ENCODE measurements at regions not wholly inside any gene's neighbourhood (a gene's known extent, or its start where the extent isn't known, plus 50 kb on each side); places are given as distances from the start of the nearest gene placed in this dataset.

DNA sequence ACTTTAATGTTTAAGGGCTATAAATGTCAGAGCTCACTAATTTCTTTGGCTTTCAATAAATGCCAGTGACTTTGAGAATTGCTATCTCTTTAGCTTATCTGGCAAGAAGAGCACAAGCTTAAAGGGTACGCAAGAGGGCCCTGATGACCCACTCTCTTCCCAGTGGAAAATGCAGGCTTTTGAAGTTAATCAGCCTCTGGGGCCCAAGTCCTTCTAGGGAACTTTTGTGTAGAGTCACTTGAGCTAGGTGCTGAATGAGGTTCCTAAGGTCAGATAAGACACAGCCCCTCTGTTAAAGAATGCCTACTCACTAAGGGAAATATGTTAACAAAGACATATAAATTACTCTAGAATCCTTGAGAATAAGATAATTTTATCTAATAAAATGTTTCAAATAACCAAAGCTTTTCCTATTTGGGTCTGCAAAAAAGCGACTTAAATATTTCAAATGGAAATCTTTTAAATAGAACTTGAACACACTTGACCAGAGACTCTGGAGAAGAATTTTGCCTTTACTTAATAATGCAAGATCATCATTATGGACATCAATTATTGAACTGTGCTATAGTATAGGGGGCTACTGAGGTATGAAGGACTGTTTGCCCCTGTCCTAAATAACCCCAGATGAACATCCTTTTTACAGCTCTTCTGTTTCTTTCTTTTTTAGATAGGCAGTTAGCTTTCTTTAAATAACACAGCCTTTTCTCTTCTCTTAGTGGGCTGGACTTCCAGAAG lies 430.1 kb downstream of the GBA3 start:
- Histone ChIP-seq H3K27ac (ENCODE audit: low read length) (no peak overlapping the region), H3K4me1 (ENCODE audit: control insufficient read depth, insufficient read depth, low read length) (no peaks in the 10 kb centered on the region), H3K36me3 (ENCODE audit: control insufficient read depth, insufficient read depth, low read length) (no peaks in the 10 kb centered on the region), H3K27me3 (ENCODE audit: control insufficient read depth, insufficient read depth, low read length) (no peaks in the 10 kb centered on the region), H3K4me3 (ENCODE audit: low read length) (no peak overlapping the region), H3K9me3 (ENCODE audit: control insufficient read depth, insufficient read depth, low read length) (no peaks in the 10 kb centered on the region)
- WGBS (ENCODE audit: insufficient coverage, insufficient read length) = no CpG with 5 or more reads among the region's 2 CpGs
- DNase-seq (ENCODE audit: low read depth, low spot score) = no peak

DNA sequence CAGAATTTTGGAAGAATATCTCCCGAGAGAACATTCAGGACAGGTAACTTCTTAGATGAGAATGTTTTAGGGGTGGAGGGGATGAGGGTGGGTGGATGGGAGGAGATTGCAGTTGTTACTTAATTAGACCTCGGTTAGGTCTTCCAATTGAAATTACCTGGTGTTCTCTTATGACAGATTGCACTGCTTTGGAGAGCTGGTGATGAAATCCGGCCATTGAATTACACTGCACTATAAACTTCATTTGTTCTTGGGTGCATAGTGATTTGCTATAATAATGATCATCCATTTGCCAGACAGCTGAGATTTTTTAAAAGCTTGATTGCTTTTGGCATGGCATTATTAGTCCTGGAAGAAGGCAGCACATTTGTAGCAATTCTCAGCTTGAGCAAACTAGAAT lies 427.6 kb downstream of the GBA3 start:
- Histone ChIP-seq H3K27ac (ENCODE audit: low read length) (no peak overlapping the region), H3K36me3 (ENCODE audit: control insufficient read depth, insufficient read depth, low read length) (no peaks in the 10 kb centered on the region), H3K4me1 (ENCODE audit: control insufficient read depth, insufficient read depth, low read length) (no peaks in the 10 kb centered on the region), H3K9me3 (ENCODE audit: control insufficient read depth, insufficient read depth, low read length) (no peaks in the 10 kb centered on the region), H3K27me3 (ENCODE audit: control insufficient read depth, insufficient read depth, low read length) (no peaks in the 10 kb centered on the region), H3K4me3 (ENCODE audit: low read length) (no peak overlapping the region)
- no CpG with 5 or more reads among the region's 3 CpGs for WGBS (ENCODE audit: insufficient coverage, insufficient read length)
- no peak for DNase-seq (ENCODE audit: low read depth, low spot score)

DNA sequence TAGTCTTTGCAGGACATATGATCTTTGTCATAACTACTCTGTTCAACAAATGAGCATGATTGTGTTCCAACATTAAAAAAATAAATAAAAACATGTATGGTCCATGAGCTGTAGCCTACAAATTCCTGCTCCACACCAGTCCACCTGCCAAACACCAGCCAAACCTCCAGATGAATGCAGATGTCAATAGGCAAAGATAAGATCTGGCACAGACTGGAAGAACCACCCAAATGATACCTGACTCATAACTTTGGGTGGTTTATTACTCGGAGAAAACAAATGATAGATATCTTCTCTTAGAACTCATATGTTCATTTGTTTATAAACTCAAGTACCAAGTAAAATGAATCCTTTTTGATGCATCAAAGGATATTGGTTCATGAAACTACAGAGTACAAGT lies 425.1 kb downstream of the GBA3 start:
- no CpG with 5 or more reads among the region's 1 CpG for WGBS (ENCODE audit: insufficient coverage, insufficient read length)
- no peak for DNase-seq (ENCODE audit: low read depth, low spot score)
- Histone ChIP-seq H3K4me1 (ENCODE audit: control insufficient read depth, insufficient read depth, low read length) (no peaks in the 10 kb centered on the region), H3K27me3 (ENCODE audit: control insufficient read depth, insufficient read depth, low read length) (no peaks in the 10 kb centered on the region), H3K36me3 (ENCODE audit: control insufficient read depth, insufficient read depth, low read length) (no peaks in the 10 kb centered on the region), H3K27ac (ENCODE audit: low read length) (no peak overlapping the region), H3K9me3 (ENCODE audit: control insufficient read depth, insufficient read depth, low read length) (no peaks in the 10 kb centered on the region), H3K4me3 (ENCODE audit: low read length) (no peak overlapping the region)

DNA sequence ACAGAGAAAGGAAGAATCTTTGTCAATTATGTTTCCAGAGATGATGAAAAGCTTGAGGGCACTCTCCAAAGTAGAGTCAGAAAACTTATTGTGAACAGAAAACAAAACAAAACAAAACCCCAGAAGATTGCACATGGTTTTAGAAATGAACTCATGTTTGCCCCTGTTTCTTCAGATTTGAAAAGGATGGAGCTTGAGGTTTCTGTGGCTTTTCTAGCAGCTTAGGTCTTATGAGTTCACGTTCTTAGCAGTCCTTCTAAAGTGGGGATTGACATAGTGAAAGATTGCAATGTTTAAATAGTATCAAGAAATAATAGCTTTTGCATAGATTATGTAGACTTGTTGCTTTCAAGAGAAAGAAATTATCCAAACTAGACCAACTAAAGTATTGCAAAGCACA lies 421.8 kb downstream of the GBA3 start:
- Histone ChIP-seq H3K9me3 (ENCODE audit: control insufficient read depth, insufficient read depth, low read length) (no peaks in the 10 kb centered on the region), H3K4me3 (ENCODE audit: low read length) (no peak overlapping the region), H3K36me3 (ENCODE audit: control insufficient read depth, insufficient read depth, low read length) (no peaks in the 10 kb centered on the region), H3K27ac (ENCODE audit: low read length) (no peak overlapping the region), H3K27me3 (ENCODE audit: control insufficient read depth, insufficient read depth, low read length) (no peaks in the 10 kb centered on the region), H3K4me1 (ENCODE audit: control insufficient read depth, insufficient read depth, low read length) (no peaks in the 10 kb centered on the region)
- no peak for DNase-seq (ENCODE audit: low read depth, low spot score)
- no CpG with 5 or more reads among the region's 1 CpG for WGBS (ENCODE audit: insufficient coverage, insufficient read length)

DNA sequence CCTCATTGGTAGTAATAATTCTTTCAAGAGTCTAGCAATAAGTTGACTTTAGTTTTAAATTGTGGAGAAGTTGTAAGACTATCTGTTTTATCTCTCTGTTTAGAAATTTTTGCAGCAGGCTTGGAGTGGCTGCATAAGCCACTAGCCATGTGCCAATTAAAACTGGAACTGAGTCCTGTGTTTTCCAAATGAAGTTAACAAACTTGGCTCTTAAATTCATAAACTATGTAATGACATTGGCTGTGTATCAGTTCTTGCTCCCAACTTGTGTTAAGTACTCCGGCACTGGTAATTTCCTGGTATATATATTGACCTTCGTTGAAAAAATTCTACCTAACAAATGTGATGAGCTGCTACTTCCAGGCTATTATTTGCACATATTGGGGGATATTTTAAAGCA lies 420.4 kb downstream of the GBA3 start:
- Histone ChIP-seq H3K4me1 (ENCODE audit: control insufficient read depth, insufficient read depth, low read length) (no peaks in the 10 kb centered on the region), H3K27ac (ENCODE audit: low read length) (no peak overlapping the region), H3K9me3 (ENCODE audit: control insufficient read depth, insufficient read depth, low read length) (no peaks in the 10 kb centered on the region), H3K4me3 (ENCODE audit: low read length) (no peak overlapping the region), H3K36me3 (ENCODE audit: control insufficient read depth, insufficient read depth, low read length) (no peaks in the 10 kb centered on the region), H3K27me3 (ENCODE audit: control insufficient read depth, insufficient read depth, low read length) (no peaks in the 10 kb centered on the region)
- WGBS (ENCODE audit: insufficient coverage, insufficient read length) = no CpG with 5 or more reads among the region's 2 CpGs
- no peak for DNase-seq (ENCODE audit: low read depth, low spot score)

DNA sequence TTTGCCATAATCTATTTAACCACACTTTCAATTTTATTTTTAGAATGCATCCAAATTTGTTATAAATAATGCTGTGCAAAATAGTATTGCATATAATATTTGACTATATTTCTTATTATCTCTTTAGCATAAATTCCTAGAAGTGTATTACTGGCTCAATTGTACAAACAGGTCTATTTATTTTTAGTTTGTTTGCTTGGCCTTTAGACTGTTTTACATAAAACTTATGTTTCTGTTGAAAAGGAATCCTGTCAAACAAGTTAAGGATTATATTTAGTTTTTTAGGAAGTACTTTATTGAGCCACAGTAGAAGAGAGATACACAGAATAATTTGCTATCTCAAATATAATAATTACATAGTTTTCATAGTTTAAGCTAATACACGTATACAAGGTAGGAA lies 413.8 kb downstream of the GBA3 start:
- H3K36me3 ChIP-seq (ENCODE audit: control insufficient read depth, insufficient read depth, low read length) = no peaks in the 10 kb centered on the region
- H3K9me3 ChIP-seq (ENCODE audit: control insufficient read depth, insufficient read depth, low read length) = no peaks in the 10 kb centered on the region
- H3K4me1 ChIP-seq (ENCODE audit: control insufficient read depth, insufficient read depth, low read length) = no peaks in the 10 kb centered on the region
- no peak overlapping the region for H3K4me3 ChIP-seq (ENCODE audit: low read length)
- no peak overlapping the region for H3K27ac ChIP-seq (ENCODE audit: low read length)
- no peak for DNase-seq (ENCODE audit: low read depth, low spot score)
- WGBS (ENCODE audit: insufficient coverage, insufficient read length) = no CpG with 5 or more reads among the region's 1 CpG
- H3K27me3 ChIP-seq (ENCODE audit: control insufficient read depth, insufficient read depth, low read length) = no peaks in the 10 kb centered on the region

DNA sequence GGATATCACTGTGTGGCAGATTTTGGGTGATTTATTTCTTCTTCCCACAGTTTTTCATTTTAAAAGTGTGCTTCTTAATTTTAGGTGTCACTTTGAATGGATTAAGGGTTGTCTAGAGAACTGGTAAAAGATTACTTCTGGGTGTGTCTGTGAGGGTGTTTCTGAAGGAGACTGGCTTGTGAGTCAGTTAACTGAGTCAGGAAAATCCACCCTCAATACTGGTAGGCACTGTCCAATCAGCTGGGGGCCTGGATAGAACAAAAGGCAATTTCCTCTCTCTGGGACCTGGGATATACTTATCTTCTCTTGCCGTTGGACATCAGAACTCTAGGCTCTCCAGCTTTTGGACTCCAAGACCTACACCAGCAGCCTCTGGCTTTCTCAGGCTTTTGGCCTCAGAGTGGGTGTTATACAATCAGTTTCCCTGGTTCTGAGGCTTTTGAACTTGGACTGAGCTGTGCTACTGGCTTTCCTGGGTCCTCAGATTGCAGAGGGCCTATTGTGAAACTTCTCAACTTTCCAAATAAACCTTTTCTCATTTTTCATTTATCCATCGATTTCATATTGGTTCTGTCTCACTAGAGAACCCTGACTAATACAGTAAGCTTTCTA lies 413.1 kb downstream of the GBA3 start:
- 100% methylated on average over 1 of the region's 2 CpGs for WGBS (ENCODE audit: insufficient coverage, insufficient read length)
- DNase-seq (ENCODE audit: low read depth, low spot score) = no peak
- Histone ChIP-seq H3K4me1 (ENCODE audit: control insufficient read depth, insufficient read depth, low read length) (no peaks in the 10 kb centered on the region), H3K9me3 (ENCODE audit: control insufficient read depth, insufficient read depth, low read length) (no peaks in the 10 kb centered on the region), H3K27ac (ENCODE audit: low read length) (no peak overlapping the region), H3K36me3 (ENCODE audit: control insufficient read depth, insufficient read depth, low read length) (no peaks in the 10 kb centered on the region), H3K27me3 (ENCODE audit: control insufficient read depth, insufficient read depth, low read length) (no peaks in the 10 kb centered on the region), H3K4me3 (ENCODE audit: low read length) (no peak overlapping the region)

DNA sequence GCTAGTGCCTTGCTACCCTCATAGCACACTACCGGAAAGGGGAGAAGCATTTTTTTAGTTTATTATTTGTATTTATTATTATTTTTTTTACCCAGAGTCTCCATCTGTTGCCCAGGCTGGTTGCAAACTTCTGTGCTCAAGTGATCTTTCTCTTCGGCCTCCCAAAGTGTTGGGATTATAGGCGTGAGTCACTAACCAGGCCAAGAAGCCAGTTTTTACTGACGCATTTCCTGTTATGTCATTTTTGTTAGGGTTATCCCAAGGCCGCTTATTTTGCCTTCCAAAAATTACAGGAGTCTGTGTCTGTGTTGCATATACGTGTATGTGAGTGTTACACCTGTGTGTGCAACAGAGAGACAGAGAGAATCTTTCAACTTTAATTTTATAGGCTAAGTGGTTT lies 404.5 kb downstream of the GBA3 start:
- Histone ChIP-seq H3K27me3 (ENCODE audit: control insufficient read depth, insufficient read depth, low read length) (no peaks in the 10 kb centered on the region), H3K9me3 (ENCODE audit: control insufficient read depth, insufficient read depth, low read length) (no peaks in the 10 kb centered on the region), H3K36me3 (ENCODE audit: control insufficient read depth, insufficient read depth, low read length) (no peaks in the 10 kb centered on the region), H3K4me1 (ENCODE audit: control insufficient read depth, insufficient read depth, low read length) (no peaks in the 10 kb centered on the region), H3K27ac (ENCODE audit: low read length) (no peak overlapping the region), H3K4me3 (ENCODE audit: low read length) (no peak overlapping the region)
- DNase-seq (ENCODE audit: low read depth, low spot score) = no peak
- WGBS (ENCODE audit: insufficient coverage, insufficient read length) = no CpG with 5 or more reads among the region's 6 CpGs

DNA sequence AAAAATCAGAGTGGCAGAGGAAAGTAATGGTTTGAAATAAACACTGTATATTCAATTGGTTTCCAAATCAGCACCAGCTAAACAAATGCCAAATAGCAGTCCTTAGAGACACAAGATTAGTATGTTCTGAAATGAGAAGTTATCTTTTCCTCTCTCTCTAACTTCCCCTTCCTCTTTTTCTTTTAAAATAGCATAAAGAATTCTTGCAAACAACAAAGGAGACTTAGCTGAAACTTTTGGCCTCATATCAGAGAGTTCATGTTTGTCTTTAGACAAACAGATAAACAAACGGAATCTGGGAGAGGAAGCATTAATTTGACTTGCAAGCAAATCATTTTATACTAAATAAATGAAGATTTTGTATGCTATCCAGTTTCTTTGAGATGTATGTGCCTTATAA lies 399.0 kb downstream of the GBA3 start:
- Histone ChIP-seq H3K4me3 (ENCODE audit: low read length) (no peak overlapping the region), H3K9me3 (ENCODE audit: control insufficient read depth, insufficient read depth, low read length) (no peaks in the 10 kb centered on the region), H3K27ac (ENCODE audit: low read length) (no peak overlapping the region), H3K27me3 (ENCODE audit: control insufficient read depth, insufficient read depth, low read length) (no peaks in the 10 kb centered on the region), H3K4me1 (ENCODE audit: control insufficient read depth, insufficient read depth, low read length) (no peaks in the 10 kb centered on the region), H3K36me3 (ENCODE audit: control insufficient read depth, insufficient read depth, low read length) (no peaks in the 10 kb centered on the region)
- DNase-seq (ENCODE audit: low read depth, low spot score) = no peak
- WGBS (ENCODE audit: insufficient coverage, insufficient read length) = no CpG with 5 or more reads among the region's 1 CpG

DNA sequence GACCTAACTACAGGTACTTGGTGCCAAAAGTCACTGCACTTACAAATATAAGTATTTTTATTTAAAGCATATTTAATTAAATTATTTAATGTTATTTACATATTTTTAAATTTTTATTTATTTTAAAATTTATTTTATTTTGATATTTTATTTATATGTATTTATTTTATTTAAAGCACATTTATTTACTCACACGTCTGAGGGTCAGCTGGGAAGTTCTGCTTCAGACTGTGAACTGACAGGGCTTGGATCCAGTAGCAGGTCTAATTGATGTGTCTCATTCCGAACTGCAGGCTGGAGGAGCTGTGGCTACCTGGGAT lies 392.5 kb downstream of the GBA3 start:
- H3K9me3 ChIP-seq (ENCODE audit: control insufficient read depth, insufficient read depth, low read length) = no peaks in the 10 kb centered on the region
- H3K4me3 ChIP-seq (ENCODE audit: low read length) = no peak overlapping the region
- no peak overlapping the region for H3K27ac ChIP-seq (ENCODE audit: low read length)
- H3K27me3 ChIP-seq (ENCODE audit: control insufficient read depth, insufficient read depth, low read length) = no peaks in the 10 kb centered on the region
- no peak for DNase-seq (ENCODE audit: low read depth, low spot score)
- H3K36me3 ChIP-seq (ENCODE audit: control insufficient read depth, insufficient read depth, low read length) = no peaks in the 10 kb centered on the region
- no CpG with 5 or more reads among the region's 2 CpGs for WGBS (ENCODE audit: insufficient coverage, insufficient read length)
- H3K4me1 ChIP-seq (ENCODE audit: control insufficient read depth, insufficient read depth, low read length) = no peaks in the 10 kb centered on the region

Measured in iPS DF 6.9 (cell line).